ENCODE measurements at regions not wholly inside any gene's neighbourhood (a gene's known extent, or its start where the extent isn't known, plus 50 kb on each side); places are given as distances from the start of the nearest gene placed in this dataset.
"Not testable (repeated sequence)": the region's sequence is repeated elsewhere in the genome, so short reads cannot be mapped to it uniquely, and the experiment has no call there.

DNA sequence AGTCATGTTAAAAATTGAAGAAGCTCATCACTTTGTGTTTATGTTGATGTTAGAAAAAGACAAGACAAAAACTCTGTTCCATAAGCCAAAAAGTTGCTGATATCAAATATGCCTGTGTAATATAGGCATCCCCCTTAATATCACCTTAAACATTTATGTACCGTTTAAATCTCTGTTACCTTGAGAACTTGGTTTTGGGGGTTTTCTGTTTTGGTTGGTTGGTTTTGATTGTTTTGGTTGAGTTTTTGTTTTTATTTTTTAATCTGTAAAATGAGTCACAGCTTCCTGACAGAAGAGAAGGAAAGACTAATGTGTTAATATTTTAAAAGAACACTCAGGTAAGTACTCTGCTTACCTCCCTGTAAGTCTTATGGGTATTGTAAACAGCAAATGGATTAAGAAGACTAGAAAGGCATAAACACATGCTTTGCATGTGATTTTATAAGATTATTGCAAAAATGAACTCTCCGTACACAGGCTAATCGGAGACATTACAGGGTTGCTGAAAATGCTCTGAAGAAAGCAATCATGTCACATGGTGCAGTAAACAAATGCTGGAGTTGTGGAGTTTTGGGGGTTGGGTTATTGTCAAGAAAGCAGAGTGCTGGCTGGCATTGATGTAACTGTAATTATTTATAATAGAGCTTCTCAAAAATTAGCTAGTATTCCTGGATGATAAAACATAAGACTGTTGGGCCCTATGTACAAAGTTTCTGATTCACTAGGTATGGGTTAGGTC, 69.5 kb upstream of the MBNL1 start:
- no peak for DNase-seq

GRCh38 chr3:152200476-152201420, 68.0 kb upstream of the MBNL1 start:
- DNase-seq: no peak

DNA sequence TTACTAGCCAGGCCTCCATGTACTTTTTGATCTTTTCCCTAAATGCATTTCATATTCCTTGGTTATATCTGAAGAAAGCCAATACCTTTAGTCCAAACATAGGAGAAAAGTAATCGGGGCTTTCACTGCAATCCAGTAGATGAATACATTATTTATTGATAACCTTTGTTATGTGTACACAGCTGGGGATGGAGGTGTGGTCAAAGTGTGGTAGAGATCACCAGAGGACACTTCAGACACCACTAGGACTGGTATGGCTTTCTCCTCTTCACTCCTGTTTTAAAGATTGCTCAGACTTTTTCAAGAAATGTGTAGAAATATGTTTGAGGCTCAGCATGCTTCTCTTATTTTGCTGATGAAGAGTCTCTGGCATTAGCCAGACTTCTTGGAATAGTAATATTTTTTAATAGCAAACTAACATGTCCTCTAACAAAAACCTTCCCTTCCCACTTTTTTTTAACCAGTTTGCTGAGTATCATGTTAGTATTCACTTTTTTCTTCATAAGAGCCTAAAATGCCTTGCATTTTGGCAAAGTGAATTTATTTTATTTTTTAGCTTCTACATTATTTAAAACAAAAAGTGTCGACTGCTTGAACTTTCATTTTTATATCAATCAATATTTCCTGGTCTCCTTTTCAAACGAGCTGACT, 65.6 kb upstream of the MBNL1 start:
- DNase-seq: no peak

DNA sequence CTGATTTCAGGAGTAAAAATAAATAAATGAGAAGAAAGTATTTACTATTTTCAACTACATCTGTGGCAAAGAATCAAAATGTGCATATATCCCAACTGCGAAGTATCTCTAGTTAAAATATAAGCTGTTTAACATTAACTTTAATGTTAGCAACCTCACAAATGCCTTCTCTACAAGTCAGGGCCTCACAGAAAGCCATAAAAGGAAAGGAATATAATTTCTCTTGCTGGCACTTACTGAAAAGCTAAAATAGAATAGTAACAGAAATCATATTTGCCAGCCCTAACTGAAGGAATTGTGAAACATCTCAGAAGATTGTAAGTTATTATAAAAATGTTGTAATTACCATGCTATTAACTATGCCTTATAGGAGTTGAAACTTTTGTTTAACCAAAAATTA, 65.1 kb upstream of the MBNL1 start:
- no peak for DNase-seq

DNA sequence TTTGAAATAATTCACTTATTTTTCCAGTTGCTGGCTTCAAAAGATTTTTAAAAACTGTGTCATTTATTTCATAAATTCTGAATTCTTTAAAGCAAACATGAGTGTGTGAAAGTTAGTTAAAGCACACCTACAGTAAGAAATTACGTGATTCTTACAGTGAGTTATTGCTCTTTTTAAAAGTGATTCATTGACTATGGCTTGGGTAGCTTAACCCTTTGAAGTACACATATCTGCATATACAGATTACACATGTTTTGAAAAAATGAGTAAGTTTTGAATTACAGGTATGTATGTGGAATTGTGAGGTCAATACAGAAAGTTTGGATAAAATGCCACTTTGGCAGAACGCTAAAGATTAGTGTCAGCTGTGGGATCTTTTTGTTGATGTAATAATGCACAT, 64.5 kb upstream of the MBNL1 start:
- no peak for DNase-seq

GRCh38 chr3:152205097-152205593, 63.6 kb upstream of the MBNL1 start:
- DNase-seq: no peak

DNA sequence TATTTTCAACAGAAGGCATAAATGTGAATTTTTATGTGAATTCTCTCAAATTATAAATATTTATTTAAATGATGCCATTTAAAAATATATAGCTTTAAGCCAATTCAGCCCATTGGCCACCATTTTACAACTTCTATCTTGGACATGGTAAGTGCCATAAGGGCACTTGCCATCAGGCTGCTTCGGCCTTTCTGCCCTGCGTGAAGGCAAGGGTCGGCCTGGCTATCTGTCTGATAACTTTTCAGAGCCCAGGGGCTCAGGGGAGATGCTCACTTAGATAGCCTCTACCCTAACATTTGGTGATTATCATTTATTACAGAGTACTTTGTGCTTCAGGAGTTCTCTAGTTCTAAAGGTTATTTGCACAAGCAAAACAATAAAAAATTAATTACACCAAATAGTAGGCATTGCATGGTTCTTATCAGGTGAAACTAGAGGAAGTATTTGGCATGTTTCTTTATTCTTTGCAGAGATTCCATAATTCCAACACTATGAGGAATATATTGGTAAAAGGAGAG, 62.4 kb upstream of the MBNL1 start:
- no peak for DNase-seq

- DNase-seq: no peak
These were observed 60.3 kb upstream of the MBNL1 start for GRCh38 chr3:152208439-152208838.

DNA sequence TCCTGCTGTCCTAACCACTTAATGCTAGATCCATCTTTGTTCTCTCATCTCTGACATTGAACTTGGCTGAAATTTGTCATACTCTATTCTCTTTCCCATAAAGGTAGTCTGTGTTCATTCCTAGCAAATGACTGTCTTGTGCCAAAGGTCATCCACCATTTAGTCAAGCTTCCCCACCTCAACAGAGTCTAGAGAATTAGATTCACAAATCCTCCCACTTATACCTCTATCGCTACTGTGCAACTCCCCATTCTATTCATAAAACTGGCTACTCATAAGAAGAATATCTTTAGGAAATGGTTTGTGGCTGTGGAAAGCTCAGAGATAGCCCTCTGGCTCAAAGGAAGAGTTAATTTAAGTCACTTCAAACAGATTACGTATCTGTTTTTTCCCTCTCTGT, 59.7 kb upstream of the MBNL1 start:
- no peak for DNase-seq

- DNase-seq: no peak
These were observed 59.0 kb upstream of the MBNL1 start for GRCh38 chr3:152209776-152210175.

- no peak for DNase-seq
These were observed 58.0 kb upstream of the MBNL1 start for GRCh38 chr3:152210697-152211096.

DNA sequence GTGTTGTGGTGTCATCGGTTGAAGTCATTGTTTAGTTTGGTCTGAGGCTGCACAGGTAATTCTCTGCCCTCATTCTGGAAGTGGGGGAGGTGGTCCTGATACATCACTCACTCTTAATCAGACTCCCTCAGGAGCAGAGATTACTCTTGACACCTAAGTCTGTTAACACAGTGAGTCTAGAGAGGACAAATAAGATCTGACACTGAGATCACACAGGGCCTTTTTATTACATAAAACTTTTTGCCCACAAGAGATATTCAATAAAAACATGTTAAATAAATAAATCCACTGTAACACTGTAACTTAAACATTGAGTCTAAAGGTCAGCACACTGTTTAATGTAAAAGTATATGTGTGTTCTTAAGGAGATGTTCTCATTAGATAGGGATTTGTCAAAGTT, 57.1 kb upstream of the MBNL1 start:
- DNase-seq: no peak

DNA sequence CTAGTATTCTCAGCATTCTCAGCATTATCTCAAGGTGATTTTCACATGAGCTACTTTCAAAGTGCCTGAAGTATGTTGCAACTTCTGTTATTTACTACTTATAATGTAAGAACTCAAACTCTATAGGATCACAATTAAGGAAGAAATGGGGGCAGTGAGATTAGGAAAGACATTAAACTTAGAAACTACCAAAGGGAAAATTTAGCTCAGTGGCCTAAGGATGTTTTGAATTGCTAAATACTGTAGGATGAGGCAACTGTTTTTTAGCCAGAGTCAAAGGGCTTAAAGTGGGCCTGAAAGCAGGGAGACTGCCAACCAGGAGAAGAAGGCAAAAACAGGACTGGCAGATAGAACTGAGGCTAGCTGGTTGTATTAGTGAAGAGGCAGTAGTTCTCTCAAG, 55.5 kb upstream of the MBNL1 start:
- no peak for DNase-seq

DNA sequence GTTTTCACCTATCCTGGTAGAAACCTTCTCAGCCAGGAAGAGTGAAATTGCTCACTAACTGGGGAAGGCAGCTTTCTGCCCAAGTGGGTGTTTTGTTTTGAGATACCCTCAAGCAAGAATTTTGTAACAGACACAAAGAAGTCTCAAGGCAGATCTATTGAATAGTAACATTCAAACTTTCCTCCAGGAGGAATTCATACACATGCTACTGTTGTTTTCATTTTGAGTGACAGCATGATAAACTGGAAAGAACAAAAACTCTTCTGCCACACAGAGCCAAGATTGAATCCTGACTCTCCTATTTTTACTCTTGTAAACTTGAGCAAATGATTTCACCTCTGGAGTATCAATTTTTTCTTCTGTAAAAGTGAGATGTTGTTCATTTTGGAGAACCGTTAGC, 54.8 kb upstream of the MBNL1 start:
- no peak for DNase-seq

DNA sequence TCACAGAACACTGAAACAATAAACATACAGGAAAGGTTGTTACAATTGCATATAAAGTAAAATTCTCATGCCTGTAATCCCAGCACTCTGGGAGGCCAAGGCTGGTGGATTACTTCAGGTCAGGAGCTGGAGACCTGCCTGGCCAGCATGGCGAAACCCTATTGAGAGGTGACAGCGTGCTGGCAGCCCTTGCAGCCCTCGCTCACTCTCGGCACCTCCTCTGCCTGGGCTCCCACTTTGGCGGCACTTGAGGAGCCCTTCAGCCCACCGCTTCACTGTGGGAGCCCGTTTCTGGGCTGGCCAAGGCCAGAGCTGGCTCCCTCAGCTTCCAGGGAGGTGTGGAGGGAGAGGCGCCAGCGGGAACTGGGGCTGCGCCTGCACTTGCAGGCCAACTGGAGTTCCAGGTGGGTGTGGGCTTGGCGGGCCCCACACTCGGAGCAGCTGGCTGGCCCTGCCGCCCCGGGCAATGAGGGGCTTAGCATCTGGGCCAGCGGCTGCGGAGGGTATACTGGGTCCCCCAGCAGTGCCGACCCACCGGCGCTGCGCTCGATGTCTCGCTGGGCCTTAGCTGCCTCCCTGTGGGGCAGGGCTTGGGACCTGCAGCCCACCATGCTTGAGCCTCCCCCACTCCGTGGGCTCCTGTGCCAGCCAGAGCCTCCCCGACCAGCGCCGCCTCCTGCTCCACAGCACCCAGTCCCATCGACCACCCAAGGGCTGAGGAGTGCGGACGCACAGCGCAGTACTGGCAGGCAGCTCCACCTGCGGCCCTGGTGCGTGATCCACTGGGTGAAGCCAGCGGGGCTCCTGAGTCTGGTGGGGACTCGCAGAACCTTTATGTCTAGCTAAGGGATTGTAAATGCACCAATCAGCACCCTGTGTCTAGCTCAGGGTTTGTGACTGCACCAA, 51.5 kb upstream of the MBNL1 start:
- not testable (repeated sequence) for DNase-seq

- no peak for DNase-seq
These were observed 50.1 kb upstream of the MBNL1 start for GRCh38 chr3:152218602-152219001.
